ENCODE measurements at regions not wholly inside any gene's neighbourhood (a gene's known extent, or its start where the extent isn't known, plus 50 kb on each side); places are given as distances from the start of the nearest gene placed in this dataset.

DNA sequence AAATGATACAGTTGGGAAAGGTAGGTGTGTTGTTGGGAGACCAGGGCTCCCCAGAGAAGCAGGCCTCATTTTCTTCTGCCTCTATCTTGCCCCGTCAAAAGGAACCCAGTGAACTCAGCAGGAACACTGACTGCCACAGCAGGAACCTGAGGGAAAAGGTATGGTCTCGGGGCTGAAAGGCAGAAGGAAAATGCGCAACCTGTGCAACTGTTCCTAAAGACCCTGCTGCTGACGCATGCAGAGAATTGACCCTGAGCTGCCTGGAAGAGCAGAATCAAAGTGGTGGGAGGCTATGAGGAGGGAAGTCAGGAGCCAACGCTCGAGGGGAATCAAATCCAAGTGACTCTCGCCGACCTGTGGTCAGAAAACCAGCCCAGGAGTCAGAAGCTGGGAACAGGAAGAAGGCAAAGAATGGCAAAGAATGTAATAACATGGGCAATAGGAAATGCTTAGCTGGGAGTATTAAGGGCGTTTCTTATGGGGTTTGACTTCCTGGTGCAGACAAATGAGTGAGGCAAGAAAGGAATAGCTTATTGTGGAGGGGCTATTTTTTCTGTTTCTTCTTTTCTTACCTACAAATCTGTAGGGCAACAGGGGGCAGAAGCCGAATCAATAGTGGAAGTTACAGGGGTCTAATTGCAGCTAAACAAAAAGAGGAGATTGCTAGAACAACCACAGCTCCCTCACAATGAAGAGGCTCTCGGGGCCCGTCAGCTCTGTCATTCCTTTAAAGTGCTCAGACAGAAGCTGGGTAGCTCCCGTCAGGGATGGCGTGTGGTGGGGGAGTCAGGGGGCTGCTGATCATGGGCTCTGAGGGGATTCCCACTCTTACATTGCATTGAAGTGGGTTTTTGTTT lies 65.4 kb upstream of the DLG1 start:
- Histone ChIP-seq H3K9me1 (replicated peaks; ENCODE audit: control insufficient read depth, extremely low read depth, insufficient read depth, low read length) (no peaks in the 10 kb centered on the region), H2AFZ (ENCODE audit: low read depth, low read length) (peak overlapping the region; percentile 60), H3K9me3 (replicated peaks; ENCODE audit: control insufficient read depth, insufficient read depth, low read length) (no peaks in the 10 kb centered on the region), H3K9ac (replicated peaks; ENCODE audit: extremely low read depth, insufficient read depth, low read length) (no peak overlapping the region), H4K20me1 (replicated peaks; ENCODE audit: control insufficient read depth, extremely low read depth, insufficient read depth, low read length) (no peaks in the 10 kb centered on the region), H3K79me2 (ENCODE audit: control insufficient read depth, insufficient read depth, low read length) (no peaks in the 10 kb centered on the region), H3K27me3 (ENCODE audit: control insufficient read depth in 2 of 2, insufficient read depth in 2 of 2, low read length in 2 of 2) (no peaks in the 10 kb centered on the region), H3K27ac (ENCODE audit: insufficient read depth, low read depth, low read length) (no peak overlapping the region), H3K4me3 (replicated peaks in 1 of 3; ENCODE audit: insufficient read depth in 1 of 3, low read depth in 1 of 3, low read length in 3 of 3) (no peak overlapping the region), H3K36me3 (ENCODE audit: control insufficient read depth in 2 of 2, extremely low read depth in 1 of 2, insufficient read depth in 2 of 2, low read length in 2 of 2) (no peaks in the 10 kb centered on the region), H3K4me2 (ENCODE audit: insufficient read depth, low read length) (no peak overlapping the region), H3K4me1 (ENCODE audit: control insufficient read depth, extremely low read depth, insufficient read depth, low read length) (peaks cover 11% of the 10 kb centered on the region)
- CTCF ChIA-PET: interaction anchor here (0.8 to 3.1 kb wide), 7 partner anchors 10 to 138 kb away, joined by 3 to 11 read pairs (median 5); no protein-coding TSS in a partner anchor
- POLR2A ChIA-PET: no interaction called here
- no TSS peak for BruUV-seq (replicated peaks)
- DNase-seq (ENCODE audit: low read depth, low spot score): peak; percentile 72
- peak; percentile 94 for FAIRE-seq
- dilution Hi-C loops (cut with MboI; ENCODE audit: extremely low pct_ligation_motif_present, low sequenced_read_pairs) (no loop called here), intact Hi-C loops (cut with micrococcal nuclease) (no loop called here)
- TF ChIP-seq, protein P1, sequence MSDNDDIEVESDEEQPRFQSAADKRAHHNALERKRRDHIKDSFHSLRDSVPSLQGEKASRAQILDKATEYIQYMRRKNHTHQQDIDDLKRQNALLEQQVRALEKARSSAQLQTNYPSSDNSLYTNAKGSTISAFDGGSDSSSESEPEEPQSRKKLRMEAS (IDR thresholded peaks at IDR 0.05; ENCODE audit: insufficient read depth, insufficient read length): no peak
- no peak for TF ChIP-seq MYC (IDR thresholded peaks at IDR 0.05; ENCODE audit: low read depth, low read length)
- no peak for TF ChIP-seq GATA2 (IDR thresholded peaks at IDR 0.05; ENCODE audit: insufficient read depth, insufficient read length, low read depth, low read length)
- TF ChIP-seq EZH2 (IDR thresholded peaks at IDR 0.05; ENCODE audit: borderline replicate concordance, low read depth, low read length, severe bottlenecking): no peak
- TF ChIP-seq, protein P2, sequence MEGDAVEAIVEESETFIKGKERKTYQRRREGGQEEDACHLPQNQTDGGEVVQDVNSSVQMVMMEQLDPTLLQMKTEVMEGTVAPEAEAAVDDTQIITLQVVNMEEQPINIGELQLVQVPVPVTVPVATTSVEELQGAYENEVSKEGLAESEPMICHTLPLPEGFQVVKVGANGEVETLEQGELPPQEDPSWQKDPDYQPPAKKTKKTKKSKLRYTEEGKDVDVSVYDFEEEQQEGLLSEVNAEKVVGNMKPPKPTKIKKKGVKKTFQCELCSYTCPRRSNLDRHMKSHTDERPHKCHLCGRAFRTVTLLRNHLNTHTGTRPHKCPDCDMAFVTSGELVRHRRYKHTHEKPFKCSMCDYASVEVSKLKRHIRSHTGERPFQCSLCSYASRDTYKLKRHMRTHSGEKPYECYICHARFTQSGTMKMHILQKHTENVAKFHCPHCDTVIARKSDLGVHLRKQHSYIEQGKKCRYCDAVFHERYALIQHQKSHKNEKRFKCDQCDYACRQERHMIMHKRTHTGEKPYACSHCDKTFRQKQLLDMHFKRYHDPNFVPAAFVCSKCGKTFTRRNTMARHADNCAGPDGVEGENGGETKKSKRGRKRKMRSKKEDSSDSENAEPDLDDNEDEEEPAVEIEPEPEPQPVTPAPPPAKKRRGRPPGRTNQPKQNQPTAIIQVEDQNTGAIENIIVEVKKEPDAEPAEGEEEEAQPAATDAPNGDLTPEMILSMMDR (IDR thresholded peaks at IDR 0.05; ENCODE audit: extremely low read depth in 1 of 2, insufficient read depth in 1 of 2, low read depth in 1 of 2, low read length in 2 of 2): no peak
- TF ChIP-seq POLR2A (IDR thresholded peaks at IDR 0.05; ENCODE audit: low read depth, low read length): no peak
- no peak for TF ChIP-seq POLR2AphosphoS5 (IDR thresholded peaks at IDR 0.05; ENCODE audit: insufficient read depth, low read depth, low read length)
- TF ChIP-seq FOS (IDR thresholded peaks at IDR 0.05; ENCODE audit: borderline replicate concordance, insufficient read depth, low read length): no peak
- no peak for TF ChIP-seq JUN (IDR thresholded peaks at IDR 0.05; ENCODE audit: borderline replicate concordance, insufficient read depth, insufficient read length, low read depth)

Measured in endothelial cell of umbilical vein (primary cell).